ENCODE measurements at regions not wholly inside any gene's neighbourhood (a gene's known extent, or its start where the extent isn't known, plus 50 kb on each side); places are given as distances from the start of the nearest gene placed in this dataset.
A peak's percentile ranks its signal among the peaks of the same experiment; 100 is the strongest.

- H3K36me3 Mint-ChIP-seq (ENCODE audit: unreplicated experiment), result no peaks in the 10 kb centered on the region
- no peak for DNase-seq
- H3K27me3 Mint-ChIP-seq (ENCODE audit: unreplicated experiment), result peaks cover 2% of the 10 kb centered on the region
- H3K4me1 Mint-ChIP-seq (ENCODE audit: low read depth, unreplicated experiment), result peaks cover 12% of the 10 kb centered on the region
- H3K4me3 Mint-ChIP-seq (ENCODE audit: unreplicated experiment), result no peak overlapping the region
- no peak for TF ChIP-seq CTCF (IDR thresholded peaks at IDR 0.05; ENCODE audit: partially characterized antibody, unreplicated experiment)
- no peak overlapping the region for H3K27ac Mint-ChIP-seq (ENCODE audit: unreplicated experiment)
- no peaks in the 10 kb centered on the region for H3K9me3 Mint-ChIP-seq (ENCODE audit: unreplicated experiment)
Observed at GRCh38 chr9:119839888-119840287, 470.7 kb upstream of the BRINP1 start.

GRCh38 chr9:119838210-119838609 is 469.0 kb upstream of the BRINP1 start:
- TF ChIP-seq CTCF (IDR thresholded peaks at IDR 0.05; ENCODE audit: partially characterized antibody, unreplicated experiment), result no peak
- no peak overlapping the region for H3K27ac Mint-ChIP-seq (ENCODE audit: unreplicated experiment)
- H3K27me3 Mint-ChIP-seq (ENCODE audit: unreplicated experiment), result peaks cover 2% of the 10 kb centered on the region
- H3K9me3 Mint-ChIP-seq (ENCODE audit: unreplicated experiment), result no peaks in the 10 kb centered on the region
- no peaks in the 10 kb centered on the region for H3K36me3 Mint-ChIP-seq (ENCODE audit: unreplicated experiment)
- H3K4me3 Mint-ChIP-seq (ENCODE audit: unreplicated experiment), result no peak overlapping the region
- no peak for DNase-seq
- peaks cover 17% of the 10 kb centered on the region for H3K4me1 Mint-ChIP-seq (ENCODE audit: low read depth, unreplicated experiment)

- Mint-ChIP-seq H3K4me1 (ENCODE audit: low read depth, unreplicated experiment) (peaks cover 17% of the 10 kb centered on the region), H3K27ac (ENCODE audit: unreplicated experiment) (peak overlapping the region; percentile 49), H3K36me3 (ENCODE audit: unreplicated experiment) (no peaks in the 10 kb centered on the region), H3K9me3 (ENCODE audit: unreplicated experiment) (no peaks in the 10 kb centered on the region), H3K4me3 (ENCODE audit: unreplicated experiment) (no peak overlapping the region), H3K27me3 (ENCODE audit: unreplicated experiment) (peaks cover 2% of the 10 kb centered on the region)
- peak; percentile 69 for DNase-seq
- no peak for TF ChIP-seq CTCF (IDR thresholded peaks at IDR 0.05; ENCODE audit: partially characterized antibody, unreplicated experiment)
Observed at GRCh38 chr9:119836036-119836435, 466.8 kb upstream of the BRINP1 start.

GRCh38 chr9:119834064-119834620 is 464.9 kb upstream of the BRINP1 start:
- Mint-ChIP-seq H3K27ac (ENCODE audit: unreplicated experiment) (no peak overlapping the region), H3K9me3 (ENCODE audit: unreplicated experiment) (no peaks in the 10 kb centered on the region), H3K4me3 (ENCODE audit: unreplicated experiment) (no peak overlapping the region), H3K27me3 (ENCODE audit: unreplicated experiment) (peaks cover 3% of the 10 kb centered on the region), H3K4me1 (ENCODE audit: low read depth, unreplicated experiment) (peaks cover 14% of the 10 kb centered on the region), H3K36me3 (ENCODE audit: unreplicated experiment) (no peaks in the 10 kb centered on the region)
- TF ChIP-seq CTCF (IDR thresholded peaks at IDR 0.05; ENCODE audit: partially characterized antibody, unreplicated experiment), result no peak
- DNase-seq, result no peak

GRCh38 chr9:119831309-119831708 is 462.1 kb upstream of the BRINP1 start:
- Mint-ChIP-seq H3K36me3 (ENCODE audit: unreplicated experiment) (no peaks in the 10 kb centered on the region), H3K27ac (ENCODE audit: unreplicated experiment) (no peak overlapping the region), H3K9me3 (ENCODE audit: unreplicated experiment) (no peaks in the 10 kb centered on the region), H3K27me3 (ENCODE audit: unreplicated experiment) (peaks cover 3% of the 10 kb centered on the region), H3K4me1 (ENCODE audit: low read depth, unreplicated experiment) (peaks cover 19% of the 10 kb centered on the region), H3K4me3 (ENCODE audit: unreplicated experiment) (no peak overlapping the region)
- DNase-seq, result no peak
- no peak for TF ChIP-seq CTCF (IDR thresholded peaks at IDR 0.05; ENCODE audit: partially characterized antibody, unreplicated experiment)

Measured in glutamatergic neuron (in vitro differentiated cells).